Keratinocyte (primary cell): ENCODE measurements at regions not wholly inside any gene's neighbourhood (a gene's known extent, or its start where the extent isn't known, plus 50 kb on each side); places are given as distances from the start of the nearest gene placed in this dataset.

Experiments
- DNase-seq: peaks from one replicate; pipeline ENCODE4 v3.0.0-alpha.2; 2011; ENCODE audit warnings: low read depth, missing footprints, low spot score
- FAIRE-seq: peaks from 2 replicates; lab custom pipeline; 2011; peaks lifted over from hg19 to GRCh38; lab: Jason Lieb, UNC
- H2AFZ ChIP-seq: 2 replicates; pipeline ENCODE4 v1.6.0; 2012; ENCODE audit warnings: low read length, control low read depth, inconsistent platforms; ENCODE audit not compliant: control insufficient read depth
- H3K27ac ChIP-seq: 2 replicates; pipeline ENCODE4 v1.5.1; 2011; ENCODE audit warnings: low read length; ENCODE audit not compliant: control insufficient read depth, insufficient read depth
- H3K27me3 ChIP-seq: 3 replicates; pipeline ENCODE4 v1.6.0; 2011; ENCODE audit warnings: low read length; ENCODE audit not compliant: control insufficient read depth, insufficient read depth; ENCODE audit errors: extremely low read depth
- H3K36me3 ChIP-seq, 2 experiments: 2 replicates in 1 of 2; 3 replicates in 1 of 2; pipeline ENCODE4 v1.5.1; 2011; ENCODE audit warnings: low read length in 2 of 2, mild to moderate bottlenecking in 1 of 2; ENCODE audit not compliant: control insufficient read depth in 2 of 2, insufficient read depth in 2 of 2; ENCODE audit errors: extremely low read depth in 1 of 2
- H3K4me1 ChIP-seq: 3 replicates; pipeline ENCODE4 v1.5.1; 2011; ENCODE audit warnings: low read length; ENCODE audit not compliant: control insufficient read depth, insufficient read depth; ENCODE audit errors: extremely low read depth
- H3K4me2 ChIP-seq: 3 replicates; pipeline ENCODE4 v1.6.0; 2011; ENCODE audit warnings: low read depth, low read length; ENCODE audit not compliant: control insufficient read depth, insufficient read depth; ENCODE audit errors: extremely low read depth
- H3K4me3 ChIP-seq, 3 experiments: fragments of 200-600 bp in 1 of 3; sonication (generic) in 1 of 3; 2 replicates in 2 of 3; 3 replicates in 1 of 3; pipeline ENCODE4 v1.5.1; 2011 to 2016; ENCODE audit warnings: low read length in 3 of 3, mild to moderate bottlenecking in 3 of 3, control low read depth in 2 of 3, inconsistent platforms in 1 of 3, low read depth in 1 of 3, mixed read lengths in 1 of 3, mixed run types in 1 of 3, moderate library complexity in 1 of 3; ENCODE audit not compliant: control insufficient read depth in 2 of 3, insufficient read depth in 2 of 3; ENCODE audit errors: extremely low read depth in 1 of 3
- H3K79me2 ChIP-seq: 2 replicates; pipeline ENCODE4 v1.6.0; 2012; ENCODE audit warnings: low read length; ENCODE audit not compliant: control insufficient read depth, insufficient read depth
- H3K9ac ChIP-seq: 3 replicates; pipeline ENCODE4 v1.6.0; 2011; ENCODE audit warnings: low read length; ENCODE audit not compliant: control insufficient read depth, insufficient read depth; ENCODE audit errors: extremely low read depth
- H3K9me1 ChIP-seq: 3 replicates; pipeline ENCODE4 v1.6.0; 2011; ENCODE audit warnings: low read length; ENCODE audit not compliant: control insufficient read depth, insufficient read depth; ENCODE audit errors: extremely low read depth
- H3K9me3 ChIP-seq: 2 replicates; pipeline ENCODE4 v1.5.1; 2012; ENCODE audit warnings: low read depth, low read length; ENCODE audit not compliant: control insufficient read depth
- H4K20me1 ChIP-seq: 3 replicates; pipeline ENCODE4 v1.6.0; 2011; ENCODE audit warnings: low read length; ENCODE audit not compliant: control insufficient read depth, insufficient read depth; ENCODE audit errors: extremely low read depth
- EZH2 ChIP-seq: IDR thresholded peaks from one replicate; pipeline ENCODE4 v1.6.1; 2012; ENCODE audit warnings: inconsistent platforms, mild to moderate bottlenecking, low read length, moderate library complexity
- dilution Hi-C: fragments of 300-500 bp; cut with MboI; formaldehyde crosslinking; loops from one replicate; pipeline ENCODE4 v1.7.0; 2020; ENCODE audit warnings: low sequenced_read_pairs; ENCODE audit not compliant: extremely low pct_ligation_motif_present
- TF ChIP-seq, protein P1 (sequence below), 3 experiments: IDR thresholded peaks in 1 of 3; conservative IDR thresholded peaks in 1 of 3; optimal IDR thresholded peaks in 1 of 3; 2 replicates in 2 of 3; 3 replicates in 1 of 3; pipeline versions ENCODE3 to v1.5.1; 2011; ENCODE audit warnings: low read length in 3 of 3, mild to moderate bottlenecking in 3 of 3, moderate library complexity in 2 of 3, control low read depth in 1 of 3, inconsistent platforms in 1 of 3; ENCODE audit not compliant: insufficient read depth in 2 of 3; ENCODE audit errors: extremely low read depth in 1 of 3

DNA sequence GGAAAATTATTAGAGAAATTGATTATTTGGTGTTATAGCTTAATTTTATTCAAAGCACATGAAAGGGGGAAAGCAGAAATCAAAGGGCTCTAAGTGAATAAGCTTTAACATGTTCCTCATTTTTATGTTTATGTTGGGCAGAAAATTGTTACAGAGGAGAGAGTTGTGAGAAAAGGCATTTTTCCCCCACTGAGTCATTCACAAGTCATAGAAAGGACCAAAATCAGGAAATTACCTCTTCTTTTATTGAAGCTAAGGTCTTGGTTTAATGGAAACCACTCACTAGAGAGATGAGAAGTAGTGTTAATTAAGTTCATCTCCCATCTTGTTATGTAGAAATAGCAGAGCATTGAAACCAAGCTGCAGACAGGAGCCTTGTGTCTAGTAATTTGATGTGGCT, 175.3 kb upstream of the THUMPD2 start:
- Histone ChIP-seq H2AFZ (no peak overlapping the region), H3K9ac (no peak overlapping the region), H3K27me3 (no peaks in the 10 kb centered on the region), H3K4me3 (no peak overlapping the region), H4K20me1 (no peaks in the 10 kb centered on the region), H3K27ac (no peak overlapping the region), H3K36me3 (no peaks in the 10 kb centered on the region), H3K9me1 (no peaks in the 10 kb centered on the region), H3K4me2 (no peak overlapping the region), H3K4me1 (no peaks in the 10 kb centered on the region), H3K79me2 (no peaks in the 10 kb centered on the region), H3K9me3 (no peaks in the 10 kb centered on the region)
- dilution Hi-C loops: no loop called here
- FAIRE-seq: no peak
- no peak for DNase-seq
- no peak for TF ChIP-seq EZH2
- TF ChIP-seq, protein P1, sequence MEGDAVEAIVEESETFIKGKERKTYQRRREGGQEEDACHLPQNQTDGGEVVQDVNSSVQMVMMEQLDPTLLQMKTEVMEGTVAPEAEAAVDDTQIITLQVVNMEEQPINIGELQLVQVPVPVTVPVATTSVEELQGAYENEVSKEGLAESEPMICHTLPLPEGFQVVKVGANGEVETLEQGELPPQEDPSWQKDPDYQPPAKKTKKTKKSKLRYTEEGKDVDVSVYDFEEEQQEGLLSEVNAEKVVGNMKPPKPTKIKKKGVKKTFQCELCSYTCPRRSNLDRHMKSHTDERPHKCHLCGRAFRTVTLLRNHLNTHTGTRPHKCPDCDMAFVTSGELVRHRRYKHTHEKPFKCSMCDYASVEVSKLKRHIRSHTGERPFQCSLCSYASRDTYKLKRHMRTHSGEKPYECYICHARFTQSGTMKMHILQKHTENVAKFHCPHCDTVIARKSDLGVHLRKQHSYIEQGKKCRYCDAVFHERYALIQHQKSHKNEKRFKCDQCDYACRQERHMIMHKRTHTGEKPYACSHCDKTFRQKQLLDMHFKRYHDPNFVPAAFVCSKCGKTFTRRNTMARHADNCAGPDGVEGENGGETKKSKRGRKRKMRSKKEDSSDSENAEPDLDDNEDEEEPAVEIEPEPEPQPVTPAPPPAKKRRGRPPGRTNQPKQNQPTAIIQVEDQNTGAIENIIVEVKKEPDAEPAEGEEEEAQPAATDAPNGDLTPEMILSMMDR (optimal IDR thresholded peaks at IDR 0.05 in 1 of 3, IDR thresholded peaks at IDR 0.05 in 1 of 3, conservative IDR thresholded peaks at IDR 0.05 in 1 of 3; ENCODE audit: extremely low read depth in 1 of 3, insufficient read depth in 2 of 3, low read length in 3 of 3): no peak

GRCh38 chr2:39949131-39949530, 170.1 kb upstream of the THUMPD2 start:
- DNase-seq (no peak), FAIRE-seq (no peak)
- Histone ChIP-seq H3K9me3 (no peaks in the 10 kb centered on the region), H2AFZ (no peak overlapping the region), H3K4me3 (no peak overlapping the region), H3K4me2 (no peak overlapping the region), H4K20me1 (no peaks in the 10 kb centered on the region), H3K36me3 (no peaks in the 10 kb centered on the region), H3K27ac (no peak overlapping the region), H3K9me1 (no peaks in the 10 kb centered on the region), H3K27me3 (no peaks in the 10 kb centered on the region), H3K79me2 (no peaks in the 10 kb centered on the region), H3K4me1 (no peaks in the 10 kb centered on the region), H3K9ac (no peak overlapping the region)
- no peak for TF ChIP-seq EZH2
- TF ChIP-seq, protein P1 (optimal IDR thresholded peaks at IDR 0.05 in 1 of 3, IDR thresholded peaks at IDR 0.05 in 1 of 3, conservative IDR thresholded peaks at IDR 0.05 in 1 of 3; ENCODE audit: extremely low read depth in 1 of 3, insufficient read depth in 2 of 3, low read length in 3 of 3): no peak
- dilution Hi-C loops: no loop called here
